Liver (tissue), 3 donors: ENCODE measurements at regions not wholly inside any gene's neighbourhood (a gene's known extent, or its start where the extent isn't known, plus 50 kb on each side); places are given as distances from the start of the nearest gene placed in this dataset.

Experiments used
- CTCF ChIP-seq: fragments of 150-350 bp; IDR thresholded peaks from 2 replicates; pipeline ENCODE4 v1.5.1; 2017; ENCODE audit warnings: improper control_type of control experiment, low read depth, low read length; ENCODE audit not compliant: missing input control
- EGR1 ChIP-seq, 2 donors: IDR thresholded peaks; 2 replicates each; pipeline ENCODE4 v1.6.1; 2016 to 2018; ENCODE audit warnings: antibody characterized with exemption in 2 of 2, low read depth in 2 of 2
- FOXA1 ChIP-seq: IDR thresholded peaks from 2 replicates; pipeline ENCODE4 v1.6.1; 2016; ENCODE audit warnings: antibody characterized with exemption
- GABPA ChIP-seq, 2 donors: IDR thresholded peaks in 1 of 2; conservative IDR thresholded peaks in 1 of 2; 2 replicates each; pipeline ENCODE4 v1.6.1; 2016; ENCODE audit warnings: antibody characterized with exemption in 2 of 2, mild to moderate bottlenecking in 1 of 2, moderate library complexity in 1 of 2
- JUND ChIP-seq, 2 donors: IDR thresholded peaks; 2 replicates each; pipeline ENCODE4 v1.6.1; 2016; ENCODE audit warnings: antibody characterized with exemption in 2 of 2
- RAD21 ChIP-seq, 2 donors: IDR thresholded peaks; 2 replicates each; pipeline ENCODE4 v1.6.1; 2016; ENCODE audit warnings: antibody characterized with exemption in 2 of 2, mild to moderate bottlenecking in 2 of 2
- REST ChIP-seq: IDR thresholded peaks from 2 replicates; pipeline ENCODE4 v1.6.1; 2016; ENCODE audit warnings: antibody characterized with exemption, mild to moderate bottlenecking
- SP1 ChIP-seq: IDR thresholded peaks from 2 replicates; pipeline ENCODE4 v1.6.1; 2018; ENCODE audit warnings: antibody characterized with exemption, mild to moderate bottlenecking
- ZBTB33 ChIP-seq: IDR thresholded peaks from 2 replicates; pipeline ENCODE4 v1.6.1; 2016; ENCODE audit warnings: antibody characterized with exemption
- TF ChIP-seq, protein P1 (sequence below): IDR thresholded peaks from 2 replicates; pipeline ENCODE4 v1.6.1; 2016; ENCODE audit warnings: antibody characterized with exemption
- TF ChIP-seq, protein P2 (sequence below): IDR thresholded peaks from 2 replicates; pipeline ENCODE4 v1.6.1; 2016; ENCODE audit warnings: antibody characterized with exemption
- donor health status: healthy.
- donor health status: healthy.

- TF ChIP-seq, protein P1, sequence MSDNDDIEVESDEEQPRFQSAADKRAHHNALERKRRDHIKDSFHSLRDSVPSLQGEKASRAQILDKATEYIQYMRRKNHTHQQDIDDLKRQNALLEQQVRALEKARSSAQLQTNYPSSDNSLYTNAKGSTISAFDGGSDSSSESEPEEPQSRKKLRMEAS = no peak
- TF ChIP-seq, protein P2, sequence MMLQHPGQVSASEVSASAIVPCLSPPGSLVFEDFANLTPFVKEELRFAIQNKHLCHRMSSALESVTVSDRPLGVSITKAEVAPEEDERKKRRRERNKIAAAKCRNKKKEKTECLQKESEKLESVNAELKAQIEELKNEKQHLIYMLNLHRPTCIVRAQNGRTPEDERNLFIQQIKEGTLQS = no peak
- TF ChIP-seq CTCF (no peak), RAD21 (IDR thresholded peaks at IDR 0.05) (no peak), ZBTB33 (no peak), SP1 (no peak), EGR1 (IDR thresholded peaks at IDR 0.05; ENCODE audit: low read depth in 2 of 2) (no peak), JUND (IDR thresholded peaks at IDR 0.05) (no peak), REST (no peak), FOXA1 (no peak), GABPA (IDR thresholded peaks at IDR 0.05 in 1 of 2, conservative IDR thresholded peaks at IDR 0.05 in 1 of 2) (no peak)
Observed at GRCh38 chr11:134759274-134759673, 347.2 kb upstream of the B3GAT1 start.
